ENCODE measurements at regions not wholly inside any gene's neighbourhood (a gene's known extent, or its start where the extent isn't known, plus 50 kb on each side); places are given as distances from the start of the nearest gene placed in this dataset.

DNA sequence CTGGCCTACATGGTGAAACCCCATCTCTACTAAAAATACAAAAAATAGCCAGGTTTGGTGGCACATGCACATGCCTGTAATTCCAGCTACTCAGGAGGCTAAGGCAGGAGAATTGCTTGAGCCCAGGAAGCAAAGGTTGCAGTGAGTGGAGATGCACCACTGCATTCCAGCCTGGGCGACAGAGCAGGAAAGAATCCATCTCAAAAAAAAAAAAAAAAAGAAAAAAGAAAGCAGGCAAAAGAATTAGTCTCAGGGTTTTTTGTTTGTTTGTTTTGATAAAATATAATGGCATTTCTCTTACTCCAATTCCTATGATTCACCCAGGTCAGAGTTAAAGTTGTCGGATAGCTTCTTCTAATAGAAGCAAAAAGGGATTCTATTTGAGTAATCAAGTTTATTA lies 67.0 kb upstream of the ATG10 start:
- H3K27ac ChIP-seq (ENCODE audit: low read depth, low read length): no peak overlapping the region
- H3K27ac Mint-ChIP-seq: no peak overlapping the region
- DNase-seq (no peak), ATAC-seq (no peak)
- intact Hi-C loops (cut with micrococcal nuclease): no loop called here
- no peak overlapping the region for H3K4me3 Mint-ChIP-seq
- CTCF ChIA-PET: no interaction called here
- H3K4me1 Mint-ChIP-seq: no peaks in the 10 kb centered on the region
- POLR2A ChIA-PET: interaction anchor here (0.6 kb wide), 1 partner anchor 126 kb away, joined by 3 read pairs; no protein-coding TSS in a partner anchor
- no peaks in the 10 kb centered on the region for H3K27me3 Mint-ChIP-seq
- peaks cover 0 to 8% (median 0%) of the 10 kb centered on the region in 3 experiments for H3K9me3 ChIP-seq (ENCODE audit: control insufficient read depth in 2 of 3, low read length in 3 of 3)
- H3K27me3 ChIP-seq (ENCODE audit: control insufficient read depth in 2 of 2, insufficient read depth in 2 of 2, low read length in 2 of 2): no peaks in the 10 kb centered on the region
- H3K36me3 Mint-ChIP-seq: peaks cover 0 to 13% (median 3%) of the 10 kb centered on the region in 5 donors
- H3K4me3 ChIP-seq (ENCODE audit: low read length): no peak overlapping the region
- H3K4me1 ChIP-seq (ENCODE audit: control insufficient read depth in 2 of 2, insufficient read depth in 2 of 2, low read length in 2 of 2): no peaks in the 10 kb centered on the region
- no peaks in the 10 kb centered on the region for H3K36me3 ChIP-seq (ENCODE audit: control insufficient read depth in 2 of 3, insufficient read depth in 3 of 3, low read length in 3 of 3)
- peaks cover 5 to 26% (median 10%) of the 10 kb centered on the region in 11 donors for H3K9me3 Mint-ChIP-seq

DNA sequence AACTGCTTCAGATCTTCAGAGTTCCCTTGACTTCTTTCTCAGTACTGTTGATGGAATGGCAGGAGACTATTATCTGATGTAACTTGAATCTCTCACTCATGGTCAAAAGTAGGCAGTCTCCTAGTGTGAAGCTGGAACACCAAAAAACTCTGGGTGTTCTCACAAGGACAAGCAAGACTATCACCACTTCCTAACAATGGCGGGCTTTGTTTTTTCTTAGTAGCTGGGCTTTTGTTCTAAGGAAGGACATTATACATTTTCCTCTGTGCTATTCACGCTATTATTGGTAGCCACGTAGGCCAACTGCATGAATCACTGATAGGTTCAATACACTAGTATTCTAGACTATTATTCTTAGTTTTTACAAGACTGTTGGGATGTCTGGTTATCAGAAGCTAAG lies 67.7 kb upstream of the ATG10 start:
- Histone ChIP-seq H3K27ac (ENCODE audit: low read depth, low read length) (no peak overlapping the region), H3K4me3 (ENCODE audit: low read length) (no peak overlapping the region), H3K9me3 (ENCODE audit: control insufficient read depth in 2 of 3, low read length in 3 of 3) (peaks cover 0 to 8% (median 0%) of the 10 kb centered on the region in 3 experiments), H3K36me3 (ENCODE audit: control insufficient read depth in 2 of 3, insufficient read depth in 3 of 3, low read length in 3 of 3) (no peaks in the 10 kb centered on the region), H3K4me1 (ENCODE audit: control insufficient read depth in 2 of 2, insufficient read depth in 2 of 2, low read length in 2 of 2) (no peaks in the 10 kb centered on the region), H3K27me3 (ENCODE audit: control insufficient read depth in 2 of 2, insufficient read depth in 2 of 2, low read length in 2 of 2) (no peaks in the 10 kb centered on the region)
- ChIA-PET CTCF (no interaction called here), POLR2A (no interaction called here)
- DNase-seq (no peak), ATAC-seq (no peak)
- intact Hi-C loops (cut with micrococcal nuclease): no loop called here
- Mint-ChIP-seq H3K4me3 (no peak overlapping the region), H3K27ac (no peak overlapping the region), H3K4me1 (no peaks in the 10 kb centered on the region), H3K27me3 (no peaks in the 10 kb centered on the region), H3K9me3 (peaks cover 5 to 32% (median 14%) of the 10 kb centered on the region in 11 donors), H3K36me3 (peaks cover 0 to 18% (median 6%) of the 10 kb centered on the region in 5 donors)

DNA sequence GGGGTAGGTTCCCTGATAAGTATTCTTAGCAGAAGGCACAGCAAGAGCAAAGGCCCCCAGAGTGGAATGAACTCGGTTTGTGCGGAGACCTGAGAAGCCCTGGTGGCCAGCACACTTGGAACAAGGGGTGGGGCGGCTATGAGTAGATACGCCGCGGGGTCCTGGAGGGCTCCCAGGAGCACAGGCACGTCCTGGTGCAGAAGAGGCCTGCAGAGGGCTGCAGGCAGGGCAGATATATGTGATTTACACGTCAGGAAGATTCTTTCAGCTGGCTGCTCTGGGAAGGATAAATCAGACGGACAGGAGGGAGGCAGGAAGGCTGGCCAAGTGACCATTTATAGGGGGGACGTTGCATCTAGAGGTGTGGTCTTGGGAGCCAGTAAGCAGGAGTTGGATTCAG lies 70.2 kb upstream of the ATG10 start:
- Mint-ChIP-seq H3K9me3 (peaks cover 5 to 32% (median 14%) of the 10 kb centered on the region in 11 donors), H3K27ac (peak overlapping the region in 1 of 9 donors; percentile 6), H3K4me1 (no peaks in the 10 kb centered on the region), H3K4me3 (no peak overlapping the region), H3K27me3 (no peaks in the 10 kb centered on the region), H3K36me3 (peaks cover 0 to 18% (median 6%) of the 10 kb centered on the region in 5 donors)
- peaks cover 0 to 8% (median 0%) of the 10 kb centered on the region in 3 experiments for H3K9me3 ChIP-seq (ENCODE audit: control insufficient read depth in 2 of 3, low read length in 3 of 3)
- ATAC-seq (no peak), DNase-seq (no peak)
- no peaks in the 10 kb centered on the region for H3K4me1 ChIP-seq (ENCODE audit: control insufficient read depth in 2 of 2, insufficient read depth in 2 of 2, low read length in 2 of 2)
- POLR2A ChIA-PET: interaction anchor here (0.6 kb wide), 1 partner anchor 62 kb away, joined by 3 read pairs; no protein-coding TSS in a partner anchor
- H3K27ac ChIP-seq (ENCODE audit: low read depth, low read length): no peak overlapping the region
- CTCF ChIA-PET: no interaction called here
- H3K36me3 ChIP-seq (ENCODE audit: control insufficient read depth in 2 of 3, insufficient read depth in 3 of 3, low read length in 3 of 3): no peaks in the 10 kb centered on the region
- H3K27me3 ChIP-seq (ENCODE audit: control insufficient read depth in 2 of 2, insufficient read depth in 2 of 2, low read length in 2 of 2): no peaks in the 10 kb centered on the region
- intact Hi-C loops (cut with micrococcal nuclease): no loop called here
- H3K4me3 ChIP-seq (ENCODE audit: low read length): no peak overlapping the region

DNA sequence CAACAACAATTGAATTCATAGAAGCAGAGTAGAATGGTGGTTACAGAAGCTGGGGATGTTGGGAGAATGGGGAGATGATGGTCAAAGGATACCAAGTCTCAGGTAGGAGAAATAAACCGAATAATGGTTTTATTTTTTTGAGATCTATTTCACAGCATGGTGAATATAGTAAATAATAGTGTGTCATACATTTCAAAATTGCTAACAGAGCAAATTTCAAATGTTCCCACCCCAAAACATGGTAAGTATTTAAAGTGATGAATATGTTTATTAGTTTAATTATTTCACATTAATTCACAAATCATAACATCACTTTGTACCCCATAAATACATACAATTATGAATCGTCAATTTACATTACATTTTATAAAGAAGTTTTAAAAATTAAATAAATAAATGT lies 72.7 kb upstream of the ATG10 start:
- Histone ChIP-seq H3K36me3 (ENCODE audit: control insufficient read depth in 2 of 3, insufficient read depth in 3 of 3, low read length in 3 of 3) (no peaks in the 10 kb centered on the region), H3K4me1 (ENCODE audit: control insufficient read depth in 2 of 2, insufficient read depth in 2 of 2, low read length in 2 of 2) (no peaks in the 10 kb centered on the region), H3K4me3 (ENCODE audit: low read length) (no peak overlapping the region), H3K27me3 (ENCODE audit: control insufficient read depth in 2 of 2, insufficient read depth in 2 of 2, low read length in 2 of 2) (no peaks in the 10 kb centered on the region), H3K27ac (ENCODE audit: low read depth, low read length) (no peak overlapping the region), H3K9me3 (ENCODE audit: control insufficient read depth in 2 of 3, low read length in 3 of 3) (peaks cover 0 to 8% (median 0%) of the 10 kb centered on the region in 3 experiments)
- no peak overlapping the region for H3K4me3 Mint-ChIP-seq
- ChIA-PET POLR2A (no interaction called here), CTCF (no interaction called here)
- no peak overlapping the region for H3K27ac Mint-ChIP-seq
- DNase-seq (no peak), ATAC-seq (no peak)
- H3K9me3 Mint-ChIP-seq: peaks cover 5 to 32% (median 14%) of the 10 kb centered on the region in 11 donors
- intact Hi-C loops (cut with micrococcal nuclease): no loop called here
- no peaks in the 10 kb centered on the region for H3K4me1 Mint-ChIP-seq
- peaks cover 0 to 18% (median 6%) of the 10 kb centered on the region in 5 donors for H3K36me3 Mint-ChIP-seq
- H3K27me3 Mint-ChIP-seq: no peaks in the 10 kb centered on the region

DNA sequence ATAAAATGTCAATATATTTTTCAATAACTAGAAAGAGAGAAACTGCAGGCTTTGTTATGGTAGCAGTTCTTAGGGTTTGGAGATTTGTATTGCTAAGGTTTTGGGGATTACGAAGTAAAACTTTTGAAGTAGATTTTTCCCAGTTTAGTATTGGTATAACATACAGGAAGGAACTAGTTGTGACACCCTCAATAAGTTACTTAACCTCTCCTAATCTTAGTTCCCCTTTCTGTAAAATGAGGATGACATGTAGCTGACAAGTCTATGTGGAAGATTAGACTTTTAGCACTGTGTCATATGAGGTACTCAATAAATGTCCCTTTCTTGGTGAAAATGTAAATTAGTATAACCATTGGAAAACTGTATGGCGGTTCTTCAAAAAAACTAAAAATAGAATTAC lies 73.4 kb upstream of the ATG10 start:
- Histone ChIP-seq H3K36me3 (ENCODE audit: control insufficient read depth in 2 of 3, insufficient read depth in 3 of 3, low read length in 3 of 3) (no peaks in the 10 kb centered on the region), H3K4me1 (ENCODE audit: control insufficient read depth in 2 of 2, insufficient read depth in 2 of 2, low read length in 2 of 2) (no peaks in the 10 kb centered on the region), H3K27ac (ENCODE audit: low read depth, low read length) (no peak overlapping the region), H3K27me3 (ENCODE audit: control insufficient read depth in 2 of 2, insufficient read depth in 2 of 2, low read length in 2 of 2) (no peaks in the 10 kb centered on the region), H3K9me3 (ENCODE audit: control insufficient read depth in 2 of 3, low read length in 3 of 3) (peaks cover 0 to 8% (median 0%) of the 10 kb centered on the region in 3 experiments), H3K4me3 (ENCODE audit: low read length) (no peak overlapping the region)
- no peak overlapping the region for H3K4me3 Mint-ChIP-seq
- no peaks in the 10 kb centered on the region for H3K4me1 Mint-ChIP-seq
- peaks cover 0 to 18% (median 6%) of the 10 kb centered on the region in 5 donors for H3K36me3 Mint-ChIP-seq
- no peak for DNase-seq
- H3K27me3 Mint-ChIP-seq: no peaks in the 10 kb centered on the region
- intact Hi-C loops (cut with micrococcal nuclease): no loop called here
- peak; percentile 78 for ATAC-seq
- H3K27ac Mint-ChIP-seq: no peak overlapping the region
- ChIA-PET CTCF (no interaction called here), POLR2A (no interaction called here)
- peaks cover 8 to 32% (median 14%) of the 10 kb centered on the region in 11 donors for H3K9me3 Mint-ChIP-seq

DNA sequence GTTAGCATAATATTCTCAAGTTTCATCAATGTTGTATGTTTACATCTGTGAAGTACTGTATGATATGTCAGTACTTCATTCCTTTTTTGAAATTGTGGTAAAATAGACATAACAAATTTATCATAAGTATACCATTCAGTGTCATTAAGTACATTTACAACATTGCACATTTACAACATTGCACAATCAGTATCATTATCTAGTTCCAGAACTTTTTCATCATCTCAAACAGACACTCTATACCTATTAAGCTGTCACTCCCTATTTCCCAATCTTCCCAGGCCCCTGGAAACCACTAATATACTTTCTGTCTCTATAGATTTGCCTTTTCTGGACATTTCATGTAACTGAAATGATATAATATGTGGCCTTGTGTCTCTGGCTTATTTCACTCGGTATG lies 75.1 kb upstream of the ATG10 start:
- H3K27me3 Mint-ChIP-seq: no peaks in the 10 kb centered on the region
- H3K4me3 Mint-ChIP-seq: no peak overlapping the region
- ATAC-seq (no peak), DNase-seq (no peak)
- POLR2A ChIA-PET: no interaction called here
- Histone ChIP-seq H3K9me3 (ENCODE audit: control insufficient read depth in 2 of 3, low read length in 3 of 3) (peaks cover 0 to 6% (median 0%) of the 10 kb centered on the region in 3 experiments), H3K27ac (ENCODE audit: low read depth, low read length) (no peak overlapping the region), H3K4me1 (ENCODE audit: control insufficient read depth in 2 of 2, insufficient read depth in 2 of 2, low read length in 2 of 2) (no peaks in the 10 kb centered on the region), H3K4me3 (ENCODE audit: low read length) (no peak overlapping the region), H3K27me3 (ENCODE audit: control insufficient read depth in 2 of 2, insufficient read depth in 2 of 2, low read length in 2 of 2) (no peaks in the 10 kb centered on the region), H3K36me3 (ENCODE audit: control insufficient read depth in 2 of 3, insufficient read depth in 3 of 3, low read length in 3 of 3) (no peaks in the 10 kb centered on the region)
- H3K9me3 Mint-ChIP-seq: peaks cover 7 to 31% (median 12%) of the 10 kb centered on the region in 11 donors
- H3K36me3 Mint-ChIP-seq: peaks cover 0 to 16% (median 6%) of the 10 kb centered on the region in 5 donors
- CTCF ChIA-PET: no interaction called here
- intact Hi-C loops (cut with micrococcal nuclease): no loop called here
- H3K4me1 Mint-ChIP-seq: no peaks in the 10 kb centered on the region
- H3K27ac Mint-ChIP-seq: no peak overlapping the region

DNA sequence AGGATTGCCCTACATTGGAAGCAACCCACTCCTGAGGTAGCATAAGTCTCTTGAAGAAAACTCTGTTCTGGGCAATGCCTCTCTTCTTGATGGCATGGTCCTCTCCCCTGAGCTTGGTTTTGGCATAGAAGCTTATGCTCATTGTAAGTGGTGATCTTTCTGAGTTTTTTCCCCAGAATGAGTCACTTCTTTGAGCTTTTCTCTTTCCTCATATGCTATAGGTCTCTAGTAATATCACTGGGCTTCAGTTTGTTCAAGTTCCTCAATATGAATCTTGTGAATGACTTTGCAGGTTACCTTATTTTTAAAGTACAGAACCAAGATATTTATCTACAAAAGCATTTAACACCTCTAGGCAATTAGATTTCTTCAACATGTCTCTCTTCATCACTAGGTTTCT lies 76.5 kb upstream of the ATG10 start:
- no peak overlapping the region for H3K4me3 Mint-ChIP-seq
- H3K27me3 Mint-ChIP-seq: no peaks in the 10 kb centered on the region
- no peaks in the 10 kb centered on the region for H3K4me1 ChIP-seq (ENCODE audit: control insufficient read depth in 2 of 2, insufficient read depth in 2 of 2, low read length in 2 of 2)
- CTCF ChIA-PET: interaction anchor here (0.6 kb wide), 1 partner anchor 464 kb away, joined by 3 read pairs; no protein-coding TSS in a partner anchor
- H3K27me3 ChIP-seq (ENCODE audit: control insufficient read depth in 2 of 2, insufficient read depth in 2 of 2, low read length in 2 of 2): no peaks in the 10 kb centered on the region
- H3K9me3 Mint-ChIP-seq: peaks cover under 1 to 28% (median 8%) of the 10 kb centered on the region in 11 donors
- no peak for DNase-seq
- H3K36me3 Mint-ChIP-seq: peaks cover 0 to 8% (median 3%) of the 10 kb centered on the region in 5 donors
- intact Hi-C loops (cut with micrococcal nuclease): no loop called here
- no peaks in the 10 kb centered on the region for H3K36me3 ChIP-seq (ENCODE audit: control insufficient read depth in 2 of 3, insufficient read depth in 3 of 3, low read length in 3 of 3)
- no peak overlapping the region for H3K27ac Mint-ChIP-seq
- H3K9me3 ChIP-seq (ENCODE audit: control insufficient read depth in 2 of 3, low read length in 3 of 3): no peaks in the 10 kb centered on the region
- no peaks in the 10 kb centered on the region for H3K4me1 Mint-ChIP-seq
- ATAC-seq: peak; percentile 69
- H3K27ac ChIP-seq (ENCODE audit: low read depth, low read length): no peak overlapping the region
- POLR2A ChIA-PET: no interaction called here
- no peak overlapping the region for H3K4me3 ChIP-seq (ENCODE audit: low read length)
